ENCODE measurements at regions not wholly inside any gene's neighbourhood (a gene's known extent, or its start where the extent isn't known, plus 50 kb on each side); places are given as distances from the start of the nearest gene placed in this dataset.

GRCh38 chr10:84991301-84991700, 662.9 kb downstream of the CCSER2 start:
- no peak overlapping the region for H3K4me3 Mint-ChIP-seq (ENCODE audit: unreplicated experiment)
- H3K36me3 ChIP-seq (ENCODE audit: control insufficient read depth, insufficient read depth, low read length) = no peaks in the 10 kb centered on the region
- H3K27ac Mint-ChIP-seq (ENCODE audit: unreplicated experiment) = no peak overlapping the region
- POLR2A ChIA-PET = no interaction called here
- no peaks in the 10 kb centered on the region for H3K36me3 Mint-ChIP-seq (ENCODE audit: insufficient read depth, unreplicated experiment)
- no peak overlapping the region for H3K4me3 ChIP-seq (ENCODE audit: low read depth, low read length)
- H3K9me3 ChIP-seq = no peaks in the 10 kb centered on the region
- peaks cover 3% of the 10 kb centered on the region for H3K27me3 Mint-ChIP-seq (ENCODE audit: insufficient read depth, unreplicated experiment)
- peaks cover 1% of the 10 kb centered on the region; the same call in 1 of the 2 replicates for H3K27me3 ChIP-seq (replicated peaks; ENCODE audit: control insufficient read depth, insufficient read depth, low read length)
- CTCF ChIA-PET = no interaction called here
- H3K4me1 ChIP-seq = no peaks in the 10 kb centered on the region
- TF ChIP-seq, protein P1, sequence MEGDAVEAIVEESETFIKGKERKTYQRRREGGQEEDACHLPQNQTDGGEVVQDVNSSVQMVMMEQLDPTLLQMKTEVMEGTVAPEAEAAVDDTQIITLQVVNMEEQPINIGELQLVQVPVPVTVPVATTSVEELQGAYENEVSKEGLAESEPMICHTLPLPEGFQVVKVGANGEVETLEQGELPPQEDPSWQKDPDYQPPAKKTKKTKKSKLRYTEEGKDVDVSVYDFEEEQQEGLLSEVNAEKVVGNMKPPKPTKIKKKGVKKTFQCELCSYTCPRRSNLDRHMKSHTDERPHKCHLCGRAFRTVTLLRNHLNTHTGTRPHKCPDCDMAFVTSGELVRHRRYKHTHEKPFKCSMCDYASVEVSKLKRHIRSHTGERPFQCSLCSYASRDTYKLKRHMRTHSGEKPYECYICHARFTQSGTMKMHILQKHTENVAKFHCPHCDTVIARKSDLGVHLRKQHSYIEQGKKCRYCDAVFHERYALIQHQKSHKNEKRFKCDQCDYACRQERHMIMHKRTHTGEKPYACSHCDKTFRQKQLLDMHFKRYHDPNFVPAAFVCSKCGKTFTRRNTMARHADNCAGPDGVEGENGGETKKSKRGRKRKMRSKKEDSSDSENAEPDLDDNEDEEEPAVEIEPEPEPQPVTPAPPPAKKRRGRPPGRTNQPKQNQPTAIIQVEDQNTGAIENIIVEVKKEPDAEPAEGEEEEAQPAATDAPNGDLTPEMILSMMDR (IDR thresholded peaks at IDR 0.05; ENCODE audit: insufficient read depth in 1 of 2, low read depth in 1 of 2, low read length in 1 of 2, severe bottlenecking in 1 of 2, unreplicated experiment in 1 of 2) = no peak
- no TSS peak for BruUV-seq (replicated peaks)
- intact Hi-C loops (cut with micrococcal nuclease; ENCODE audit: unreplicated experiment) = no loop called here
- no peaks in the 10 kb centered on the region for H3K9me3 Mint-ChIP-seq (ENCODE audit: unreplicated experiment)
- DNase-seq = no peak
- no peaks in the 10 kb centered on the region for H3K4me1 Mint-ChIP-seq (ENCODE audit: low read depth, unreplicated experiment)

DNA sequence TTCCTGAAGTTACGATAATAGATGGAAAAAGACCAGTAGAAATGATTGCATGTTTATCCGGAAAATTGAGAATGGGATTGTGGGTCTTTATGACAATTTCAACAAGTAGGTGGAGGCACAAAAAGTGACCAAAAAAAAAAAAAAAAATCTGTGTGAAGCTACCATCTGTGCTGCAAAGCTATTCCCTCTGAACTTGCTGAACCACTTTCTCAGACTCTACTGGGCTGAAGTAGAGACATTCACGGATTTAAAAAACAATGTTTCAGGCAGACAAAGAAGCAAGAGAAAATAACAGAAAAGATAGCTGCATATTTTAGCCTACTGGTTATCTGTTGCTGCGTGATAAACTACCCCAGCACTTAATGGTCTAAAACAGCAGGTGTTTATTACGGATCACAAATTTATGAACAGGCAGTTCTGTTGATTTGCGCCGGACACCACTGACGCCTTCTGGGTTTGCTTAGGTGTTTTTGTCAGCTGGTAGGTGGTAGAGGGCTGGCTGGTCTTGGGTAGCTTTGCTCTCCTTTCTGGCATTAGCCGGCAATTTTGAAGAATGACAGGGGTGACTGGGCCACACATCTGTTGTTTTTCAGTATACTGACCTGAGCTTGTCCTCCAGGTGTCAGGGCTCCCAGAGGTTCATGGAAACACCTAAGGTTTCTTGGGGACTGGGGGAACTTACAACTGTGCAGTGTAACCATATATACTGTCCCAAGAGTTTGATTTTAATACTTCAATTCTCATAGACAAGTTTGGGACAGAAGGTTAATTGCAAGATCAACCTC, 665.1 kb downstream of the CCSER2 start:
- Mint-ChIP-seq H3K4me3 (ENCODE audit: unreplicated experiment) (no peak overlapping the region), H3K36me3 (ENCODE audit: insufficient read depth, unreplicated experiment) (no peaks in the 10 kb centered on the region), H3K27ac (ENCODE audit: unreplicated experiment) (no peak overlapping the region), H3K9me3 (ENCODE audit: unreplicated experiment) (no peaks in the 10 kb centered on the region), H3K4me1 (ENCODE audit: low read depth, unreplicated experiment) (no peaks in the 10 kb centered on the region), H3K27me3 (ENCODE audit: insufficient read depth, unreplicated experiment) (no peaks in the 10 kb centered on the region)
- no peaks in the 10 kb centered on the region for H3K4me1 ChIP-seq
- no peaks in the 10 kb centered on the region for H3K9me3 ChIP-seq
- BruUV-seq (replicated peaks) = no TSS peak
- H3K27me3 ChIP-seq (replicated peaks; ENCODE audit: control insufficient read depth, insufficient read depth, low read length) = peaks cover 1% of the 10 kb centered on the region; the same call in 1 of the 2 replicates
- CTCF ChIA-PET = no interaction called here
- POLR2A ChIA-PET = no interaction called here
- intact Hi-C loops (cut with micrococcal nuclease; ENCODE audit: unreplicated experiment) = no loop called here
- no peak overlapping the region for H3K4me3 ChIP-seq (ENCODE audit: low read depth, low read length)
- no peaks in the 10 kb centered on the region for H3K36me3 ChIP-seq (ENCODE audit: control insufficient read depth, insufficient read depth, low read length)
- TF ChIP-seq, protein P1 (IDR thresholded peaks at IDR 0.05; ENCODE audit: insufficient read depth in 1 of 2, low read depth in 1 of 2, low read length in 1 of 2, severe bottlenecking in 1 of 2, unreplicated experiment in 1 of 2) = no peak
- DNase-seq = no peak

GRCh38 chr10:84994722-84995121, 666.3 kb downstream of the CCSER2 start:
- intact Hi-C loops (cut with micrococcal nuclease; ENCODE audit: unreplicated experiment) = no loop called here
- POLR2A ChIA-PET = no interaction called here
- H3K27me3 ChIP-seq (replicated peaks; ENCODE audit: control insufficient read depth, insufficient read depth, low read length) = no peaks in the 10 kb centered on the region
- Mint-ChIP-seq H3K36me3 (ENCODE audit: insufficient read depth, unreplicated experiment) (no peaks in the 10 kb centered on the region), H3K27me3 (ENCODE audit: insufficient read depth, unreplicated experiment) (no peaks in the 10 kb centered on the region), H3K27ac (ENCODE audit: unreplicated experiment) (no peak overlapping the region), H3K4me3 (ENCODE audit: unreplicated experiment) (no peak overlapping the region), H3K4me1 (ENCODE audit: low read depth, unreplicated experiment) (no peaks in the 10 kb centered on the region), H3K9me3 (ENCODE audit: unreplicated experiment) (no peaks in the 10 kb centered on the region)
- TF ChIP-seq, protein P1 (IDR thresholded peaks at IDR 0.05; ENCODE audit: insufficient read depth in 1 of 2, low read depth in 1 of 2, low read length in 1 of 2, severe bottlenecking in 1 of 2, unreplicated experiment in 1 of 2) = no peak
- CTCF ChIA-PET = no interaction called here
- no peaks in the 10 kb centered on the region for H3K9me3 ChIP-seq
- no TSS peak for BruUV-seq (replicated peaks)
- H3K4me3 ChIP-seq (ENCODE audit: low read depth, low read length) = no peak overlapping the region
- no peaks in the 10 kb centered on the region for H3K4me1 ChIP-seq
- no peak for DNase-seq
- no peaks in the 10 kb centered on the region for H3K36me3 ChIP-seq (ENCODE audit: control insufficient read depth, insufficient read depth, low read length)

Measured in Caco-2 (cell line).